Activated CD4-positive, alpha-beta T cell treated with anti-CD3 and anti-CD28 coated beads for 48 hours (primary cell): ENCODE measurements at regions not wholly inside any gene's neighbourhood (a gene's known extent, or its start where the extent isn't known, plus 50 kb on each side); places are given as distances from the start of the nearest gene placed in this dataset.
"Not testable (repeated sequence)": the region's sequence is repeated elsewhere in the genome, so short reads cannot be mapped to it uniquely, and the experiment has no call there.

Source experiments
- DNase-seq: peaks from one replicate; pipeline ENCODE4 v3.0.0-alpha.2; 2020

GRCh38 chr5:112534611-112535255, 115.7 kb upstream of the EPB41L4A start:
- DNase-seq, result no peak

- DNase-seq, result no peak
Observed at GRCh38 chr5:112535356-112535755, 116.3 kb upstream of the EPB41L4A start.

- not testable (repeated sequence) for DNase-seq
Observed at GRCh38 chr5:112544558-112544957, 125.5 kb upstream of the EPB41L4A start.

GRCh38 chr5:112546946-112547592, 128.0 kb upstream of the EPB41L4A start:
- DNase-seq, result no peak

GRCh38 chr5:112548246-112548881, 129.3 kb upstream of the EPB41L4A start:
- DNase-seq, result peak; percentile 9

- DNase-seq, result no peak
Observed at GRCh38 chr5:112549127-112549526, 130.1 kb upstream of the EPB41L4A start.

- no peak for DNase-seq
Observed at GRCh38 chr5:112549605-112550166, 130.6 kb upstream of the EPB41L4A start.

GRCh38 chr5:112551419-112552032, 132.4 kb upstream of the EPB41L4A start:
- DNase-seq, result peak; percentile 27

GRCh38 chr5:112552216-112552615, 133.1 kb upstream of the EPB41L4A start:
- no peak for DNase-seq

GRCh38 chr5:112552791-112553190, 133.7 kb upstream of the EPB41L4A start:
- no peak for DNase-seq

GRCh38 chr5:112554101-112554977, 135.3 kb upstream of the EPB41L4A start:
- no peak for DNase-seq

GRCh38 chr5:112555197-112555596, 136.1 kb upstream of the EPB41L4A start:
- DNase-seq, result no peak

GRCh38 chr5:112555691-112556090, 136.6 kb upstream of the EPB41L4A start:
- DNase-seq, result no peak

- DNase-seq, result not testable (repeated sequence)
Observed at GRCh38 chr5:112559501-112559900, 140.4 kb upstream of the EPB41L4A start.

- DNase-seq, result no peak
Observed at GRCh38 chr5:112560371-112560770, 141.3 kb upstream of the EPB41L4A start.

GRCh38 chr5:112563169-112563826, 144.2 kb upstream of the EPB41L4A start:
- no peak for DNase-seq

- DNase-seq, result no peak
Observed at GRCh38 chr5:112566251-112566650, 147.2 kb upstream of the EPB41L4A start.

- DNase-seq, result no peak
Observed at GRCh38 chr5:112569596-112569995, 150.5 kb upstream of the EPB41L4A start.

GRCh38 chr5:112570708-112571444, 151.8 kb upstream of the EPB41L4A start:
- DNase-seq, result no peak

GRCh38 chr5:112573441-112573840, 154.4 kb upstream of the EPB41L4A start:
- DNase-seq, result no peak

GRCh38 chr5:112574536-112574935, 155.5 kb upstream of the EPB41L4A start:
- DNase-seq, result no peak
